ENCODE measurements at regions not wholly inside any gene's neighbourhood (a gene's known extent, or its start where the extent isn't known, plus 50 kb on each side); places are given as distances from the start of the nearest gene placed in this dataset.

DNA sequence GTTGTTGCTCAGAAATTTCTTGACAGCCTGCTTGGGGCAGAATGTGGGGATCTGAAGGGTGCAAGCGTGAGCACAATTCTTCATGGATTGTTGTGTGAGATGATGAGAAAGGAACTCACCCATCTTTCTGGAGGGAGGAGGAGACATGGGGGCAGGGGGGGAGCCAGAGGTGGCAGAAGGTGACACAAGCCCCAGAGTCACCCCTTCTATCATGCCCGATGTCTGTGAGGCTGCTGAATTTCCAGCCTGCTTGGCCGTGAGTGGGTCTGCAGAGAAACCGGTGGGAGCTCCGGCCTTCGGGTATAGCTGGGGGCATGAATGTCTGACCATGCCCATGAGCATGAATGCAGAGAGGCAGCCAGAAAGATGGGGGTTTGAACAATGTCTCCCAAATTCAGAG is 870.7 kb downstream of the TBC1D22A start:
- no peaks in the 10 kb centered on the region for H3K9me3 ChIP-seq (replicated peaks in 1 of 3)
- no peak for TF ChIP-seq POLR2A (IDR thresholded peaks at IDR 0.05)
- TF ChIP-seq, protein P1, sequence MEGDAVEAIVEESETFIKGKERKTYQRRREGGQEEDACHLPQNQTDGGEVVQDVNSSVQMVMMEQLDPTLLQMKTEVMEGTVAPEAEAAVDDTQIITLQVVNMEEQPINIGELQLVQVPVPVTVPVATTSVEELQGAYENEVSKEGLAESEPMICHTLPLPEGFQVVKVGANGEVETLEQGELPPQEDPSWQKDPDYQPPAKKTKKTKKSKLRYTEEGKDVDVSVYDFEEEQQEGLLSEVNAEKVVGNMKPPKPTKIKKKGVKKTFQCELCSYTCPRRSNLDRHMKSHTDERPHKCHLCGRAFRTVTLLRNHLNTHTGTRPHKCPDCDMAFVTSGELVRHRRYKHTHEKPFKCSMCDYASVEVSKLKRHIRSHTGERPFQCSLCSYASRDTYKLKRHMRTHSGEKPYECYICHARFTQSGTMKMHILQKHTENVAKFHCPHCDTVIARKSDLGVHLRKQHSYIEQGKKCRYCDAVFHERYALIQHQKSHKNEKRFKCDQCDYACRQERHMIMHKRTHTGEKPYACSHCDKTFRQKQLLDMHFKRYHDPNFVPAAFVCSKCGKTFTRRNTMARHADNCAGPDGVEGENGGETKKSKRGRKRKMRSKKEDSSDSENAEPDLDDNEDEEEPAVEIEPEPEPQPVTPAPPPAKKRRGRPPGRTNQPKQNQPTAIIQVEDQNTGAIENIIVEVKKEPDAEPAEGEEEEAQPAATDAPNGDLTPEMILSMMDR (IDR thresholded peaks at IDR 0.05): no peak
- no peak overlapping the region for H3K4me3 ChIP-seq
- 80 to 89% (median 82%) methylated on average over 6 of the region's 6 CpGs for WGBS, 4 donors
- H3K27me3 ChIP-seq: no peaks in the 10 kb centered on the region
- DNase-seq: no peak
- intact Hi-C loops (cut with DNase I): no loop called here
- no peaks in the 10 kb centered on the region for H3K4me1 ChIP-seq (replicated peaks in 1 of 2)
- H3K36me3 ChIP-seq (replicated peaks in 1 of 2): no peaks in the 10 kb centered on the region
- no peak overlapping the region for H3K27ac ChIP-seq

DNA sequence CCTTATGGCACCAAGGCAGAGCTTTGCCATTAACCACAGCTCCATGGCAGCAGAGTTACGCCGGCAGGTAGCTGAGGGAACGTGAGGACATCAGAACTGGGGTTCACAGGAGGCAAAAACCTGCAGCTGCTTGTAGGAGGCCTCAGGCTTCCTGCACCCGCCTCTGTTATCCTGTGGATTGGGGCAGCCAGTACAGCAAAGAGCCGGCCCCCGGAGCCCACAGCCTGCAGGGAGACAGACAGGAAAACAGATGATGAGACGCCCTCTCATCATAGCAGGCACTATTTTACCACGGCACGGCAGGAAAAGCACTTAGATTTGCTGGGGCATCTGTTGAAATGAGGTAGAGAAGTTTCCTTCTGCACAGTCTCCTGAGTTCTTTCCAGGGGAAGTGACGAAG is 870.3 kb downstream of the TBC1D22A start:
- Histone ChIP-seq H3K36me3 (replicated peaks in 1 of 2) (no peaks in the 10 kb centered on the region), H3K27me3 (no peaks in the 10 kb centered on the region), H3K4me1 (replicated peaks in 1 of 2) (no peaks in the 10 kb centered on the region), H3K9me3 (replicated peaks in 1 of 3) (no peaks in the 10 kb centered on the region), H3K27ac (no peak overlapping the region), H3K4me3 (no peak overlapping the region)
- 38 to 46% (median 41%) methylated on average over 7 to 10 of the region's 10 CpGs for WGBS, 4 donors
- DNase-seq: no peak
- intact Hi-C loops (cut with DNase I): no loop called here
- TF ChIP-seq, protein P1 (IDR thresholded peaks at IDR 0.05): no peak
- TF ChIP-seq POLR2A (IDR thresholded peaks at IDR 0.05): no peak

DNA sequence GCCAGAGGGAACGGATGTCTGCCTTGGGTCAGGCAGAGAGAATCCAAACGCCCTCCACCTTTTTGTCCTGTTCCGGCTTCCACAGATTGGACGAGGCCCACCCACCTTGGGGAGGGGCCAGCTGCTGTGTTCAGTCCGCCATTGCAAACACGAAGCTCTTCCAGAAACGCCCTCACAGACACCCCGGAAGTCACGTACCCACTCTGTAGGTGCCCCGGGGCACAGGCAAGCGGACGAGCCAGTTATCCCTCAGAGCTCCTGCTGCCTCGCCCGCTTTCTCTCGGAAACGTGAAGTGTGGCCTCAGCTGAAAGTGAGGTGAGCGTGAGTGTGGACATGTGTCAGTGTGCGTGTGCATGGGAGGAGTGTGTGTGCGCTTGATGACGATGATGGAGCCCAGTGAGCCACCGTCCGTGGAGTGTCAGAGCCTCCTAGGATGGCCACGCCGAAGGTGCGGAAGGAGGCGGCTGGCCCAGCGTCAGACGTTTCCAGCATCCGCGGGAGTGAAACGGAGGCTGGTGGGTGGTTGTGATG is 869.2 kb downstream of the TBC1D22A start:
- Histone ChIP-seq H3K9me3 (replicated peaks in 1 of 3) (no peaks in the 10 kb centered on the region), H3K36me3 (replicated peaks in 1 of 2) (no peaks in the 10 kb centered on the region), H3K4me1 (replicated peaks in 1 of 2) (no peaks in the 10 kb centered on the region), H3K27ac (no peak overlapping the region), H3K4me3 (no peak overlapping the region), H3K27me3 (no peaks in the 10 kb centered on the region)
- intact Hi-C loops (cut with DNase I): no loop called here
- DNase-seq: peak in 1 of 7 donors; percentile 10
- WGBS, 4 donors: 86 to 90% (median 88%) methylated on average over 19 to 31 of the region's 31 CpGs
- TF ChIP-seq, protein P1 (IDR thresholded peaks at IDR 0.05): no peak
- TF ChIP-seq POLR2A (IDR thresholded peaks at IDR 0.05): no peak

DNA sequence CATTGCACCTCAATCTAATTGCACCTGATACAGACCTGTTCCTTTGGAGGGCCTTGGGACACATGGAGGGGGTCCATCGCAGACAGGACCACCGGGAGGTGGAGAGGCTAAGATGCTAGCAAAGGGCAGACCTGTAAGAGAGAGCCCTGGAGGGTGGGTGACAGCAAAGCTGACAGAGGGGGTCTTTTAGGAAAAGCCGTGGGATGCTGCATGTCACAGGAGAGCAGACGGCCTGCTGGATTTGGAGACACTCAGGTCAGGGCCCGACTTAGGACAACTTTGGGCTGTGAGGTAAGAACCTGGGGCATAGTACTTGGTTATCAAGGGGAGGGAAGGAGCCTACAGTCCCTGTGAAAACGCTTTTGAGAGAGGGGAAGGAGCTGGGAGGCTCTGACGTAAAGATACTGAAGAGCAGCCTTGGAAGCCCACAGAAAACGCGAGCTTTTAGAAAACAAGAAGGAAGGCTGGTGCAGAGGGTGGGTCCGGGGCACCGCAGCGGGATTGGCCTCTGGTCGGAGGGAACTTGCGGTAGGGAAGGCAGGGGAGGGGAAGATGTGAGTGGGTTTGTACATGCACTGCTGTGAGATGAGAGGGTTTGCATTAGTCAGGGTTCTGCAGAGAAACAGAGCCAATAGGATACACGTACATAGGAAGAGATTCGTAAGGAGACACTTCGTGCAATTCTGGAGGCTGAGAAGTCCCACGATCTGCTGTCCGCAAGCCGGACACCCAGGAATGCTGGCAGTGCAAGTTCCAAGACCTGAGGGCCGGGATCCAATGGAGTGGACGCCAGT is 868.5 kb downstream of the TBC1D22A start:
- Histone ChIP-seq H3K4me3 (no peak overlapping the region), H3K36me3 (replicated peaks in 1 of 2) (no peaks in the 10 kb centered on the region), H3K27ac (no peak overlapping the region), H3K9me3 (replicated peaks in 1 of 3) (no peaks in the 10 kb centered on the region), H3K4me1 (replicated peaks in 1 of 2) (no peaks in the 10 kb centered on the region), H3K27me3 (no peaks in the 10 kb centered on the region)
- intact Hi-C loops (cut with DNase I): no loop called here
- TF ChIP-seq POLR2A (IDR thresholded peaks at IDR 0.05): no peak
- TF ChIP-seq, protein P1 (IDR thresholded peaks at IDR 0.05): no peak
- WGBS, 4 donors: 73 to 80% (median 74%) methylated on average over 22 of the region's 22 CpGs
- DNase-seq: peak in 2 of 7 donors; percentile 3 to 20

All from adrenal gland (tissue), 9 donors.